Panc1 (cell line): ENCODE measurements at regions not wholly inside any gene's neighbourhood (a gene's known extent, or its start where the extent isn't known, plus 50 kb on each side); places are given as distances from the start of the nearest gene placed in this dataset.

Experiments used
- CTCF ChIP-seq: fragments of 450-650 bp; IDR thresholded peaks from 2 replicates; pipeline ENCODE4 v1.5.1; 2017; ENCODE audit warnings: mild to moderate bottlenecking
- SIN3A ChIP-seq: IDR thresholded peaks from 2 replicates; pipeline ENCODE4 v1.6.1; 2012; ENCODE audit warnings: low read depth, mild to moderate bottlenecking, low read length, moderate library complexity, borderline replicate concordance; ENCODE audit not compliant: insufficient read depth

GRCh38 chr17:72417627-72418026, 296.8 kb downstream of the SOX9 start:
- TF ChIP-seq CTCF (no peak), SIN3A (no peak)
